HG03108 (cell line): ENCODE measurements at regions not wholly inside any gene's neighbourhood (a gene's known extent, or its start where the extent isn't known, plus 50 kb on each side); places are given as distances from the start of the nearest gene placed in this dataset.

Source experiments
- ATAC-seq: cut with Tn5 transposase; IDR thresholded peaks from one replicate; pipeline ENCODE4 v1.9.1; 2021; ENCODE audit warnings: moderate library complexity; ENCODE audit not compliant: unreplicated experiment

- no peak for ATAC-seq
Observed at GRCh38 chr5:8314965-8315364, 446.0 kb downstream of the MTRR start.

- no peak for ATAC-seq
Observed at GRCh38 chr5:8316608-8317280, 447.8 kb downstream of the MTRR start.

GRCh38 chr5:8317335-8317734 is 448.4 kb downstream of the MTRR start:
- ATAC-seq, result no peak

GRCh38 chr5:8320244-8320643 is 451.3 kb downstream of the MTRR start:
- no peak for ATAC-seq

- no peak for ATAC-seq
Observed at GRCh38 chr5:8321272-8321671, 452.3 kb downstream of the MTRR start.

GRCh38 chr5:8322484-8322883 is 453.5 kb downstream of the MTRR start:
- no peak for ATAC-seq

GRCh38 chr5:8327016-8327415 is 458.1 kb downstream of the MTRR start:
- ATAC-seq, result no peak

GRCh38 chr5:8329773-8330172 is 460.8 kb downstream of the MTRR start:
- ATAC-seq, result no peak

GRCh38 chr5:8332666-8333445 is 463.9 kb downstream of the MTRR start:
- no peak for ATAC-seq

GRCh38 chr5:8333485-8333884 is 464.5 kb downstream of the MTRR start:
- no peak for ATAC-seq

GRCh38 chr5:8333977-8334376 is 465.0 kb downstream of the MTRR start:
- no peak for ATAC-seq

- ATAC-seq, result no peak
Observed at GRCh38 chr5:8340261-8340660, 471.3 kb downstream of the MTRR start.

GRCh38 chr5:8340739-8341344 is 471.9 kb downstream of the MTRR start:
- ATAC-seq, result no peak

GRCh38 chr5:8341406-8341805 is 472.5 kb downstream of the MTRR start:
- no peak for ATAC-seq

- ATAC-seq, result no peak
Observed at GRCh38 chr5:8347984-8348383, 479.0 kb downstream of the MTRR start.

GRCh38 chr5:8349855-8350254 is 480.9 kb downstream of the MTRR start:
- ATAC-seq, result peak; percentile 94

- ATAC-seq, result no peak
Observed at GRCh38 chr5:8350644-8351339, 481.8 kb downstream of the MTRR start.

- no peak for ATAC-seq
Observed at GRCh38 chr5:8355981-8356380, 487.0 kb downstream of the MTRR start.

- no peak for ATAC-seq
Observed at GRCh38 chr5:8360012-8360411, 491.1 kb downstream of the MTRR start.

- no peak for ATAC-seq
Observed at GRCh38 chr5:8362495-8362894, 493.5 kb downstream of the MTRR start.

GRCh38 chr5:8363138-8363537 is 494.2 kb downstream of the MTRR start:
- ATAC-seq, result no peak

- no peak for ATAC-seq
Observed at GRCh38 chr5:8366266-8366665, 497.3 kb downstream of the MTRR start.
